ENCODE measurements at regions not wholly inside any gene's neighbourhood (a gene's known extent, or its start where the extent isn't known, plus 50 kb on each side); places are given as distances from the start of the nearest gene placed in this dataset.

DNA sequence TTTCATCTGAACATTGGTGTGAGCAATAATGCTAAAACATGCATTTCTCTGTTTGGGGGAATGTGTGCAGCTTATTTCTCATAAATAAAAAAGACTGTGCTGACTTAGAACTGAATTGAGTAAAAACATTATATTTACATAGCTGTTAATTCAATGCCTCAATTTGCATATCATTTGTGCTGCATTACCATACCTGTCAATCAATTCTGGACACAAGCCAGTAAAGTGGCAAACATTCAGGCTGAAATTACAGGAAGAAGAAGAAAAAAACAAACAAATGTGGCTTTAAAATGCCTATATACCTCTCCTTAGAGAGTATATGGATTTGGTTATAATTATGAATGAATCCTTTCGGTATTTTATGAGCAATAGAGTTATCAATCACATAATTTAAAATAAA, 380.1 kb upstream of the GBE1 start:
- TF ChIP-seq, protein P1, sequence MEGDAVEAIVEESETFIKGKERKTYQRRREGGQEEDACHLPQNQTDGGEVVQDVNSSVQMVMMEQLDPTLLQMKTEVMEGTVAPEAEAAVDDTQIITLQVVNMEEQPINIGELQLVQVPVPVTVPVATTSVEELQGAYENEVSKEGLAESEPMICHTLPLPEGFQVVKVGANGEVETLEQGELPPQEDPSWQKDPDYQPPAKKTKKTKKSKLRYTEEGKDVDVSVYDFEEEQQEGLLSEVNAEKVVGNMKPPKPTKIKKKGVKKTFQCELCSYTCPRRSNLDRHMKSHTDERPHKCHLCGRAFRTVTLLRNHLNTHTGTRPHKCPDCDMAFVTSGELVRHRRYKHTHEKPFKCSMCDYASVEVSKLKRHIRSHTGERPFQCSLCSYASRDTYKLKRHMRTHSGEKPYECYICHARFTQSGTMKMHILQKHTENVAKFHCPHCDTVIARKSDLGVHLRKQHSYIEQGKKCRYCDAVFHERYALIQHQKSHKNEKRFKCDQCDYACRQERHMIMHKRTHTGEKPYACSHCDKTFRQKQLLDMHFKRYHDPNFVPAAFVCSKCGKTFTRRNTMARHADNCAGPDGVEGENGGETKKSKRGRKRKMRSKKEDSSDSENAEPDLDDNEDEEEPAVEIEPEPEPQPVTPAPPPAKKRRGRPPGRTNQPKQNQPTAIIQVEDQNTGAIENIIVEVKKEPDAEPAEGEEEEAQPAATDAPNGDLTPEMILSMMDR (IDR thresholded peaks at IDR 0.05), result no peak
- no peak for TF ChIP-seq POLR2A (IDR thresholded peaks at IDR 0.05)
